H9 (cell line): ENCODE measurements at regions not wholly inside any gene's neighbourhood (a gene's known extent, or its start where the extent isn't known, plus 50 kb on each side); places are given as distances from the start of the nearest gene placed in this dataset.
"Not testable (repeated sequence)": the region's sequence is repeated elsewhere in the genome, so short reads cannot be mapped to it uniquely, and the experiment has no call there.

Experiments used
- DNase-seq: peaks from one replicate; pipeline ENCODE4 v3.0.0-alpha.2; 2017
- H2AFZ ChIP-seq: one replicate; pipeline ENCODE4 v1.6.1; 2013; ENCODE audit warnings: mild to moderate bottlenecking, low read length, control low read depth, moderate library complexity
- H2AK5ac ChIP-seq: 2 replicates; pipeline ENCODE4 v1.6.1; 2013; ENCODE audit warnings: low read length, control low read depth, mixed read lengths; ENCODE audit not compliant: insufficient read length
- H2BK120ac ChIP-seq: one replicate; pipeline ENCODE4 v1.6.1; 2013; ENCODE audit warnings: low read depth, mild to moderate bottlenecking, low read length, control low read depth, inconsistent platforms; ENCODE audit not compliant: poor library complexity, severe bottlenecking
- H2BK12ac ChIP-seq: 2 replicates; pipeline ENCODE4 v1.6.1; 2013; ENCODE audit warnings: low read length, control low read depth, mixed read lengths, low read depth; ENCODE audit not compliant: insufficient read length
- H2BK15ac ChIP-seq: 2 replicates; pipeline ENCODE4 v1.6.1; 2013; ENCODE audit warnings: low read depth, low read length, control low read depth
- H2BK20ac ChIP-seq: one replicate; pipeline ENCODE4 v1.6.1; 2013; ENCODE audit warnings: low read depth, mild to moderate bottlenecking, low read length, control low read depth, inconsistent platforms; ENCODE audit not compliant: poor library complexity, severe bottlenecking
- H2BK5ac ChIP-seq: 2 replicates; pipeline ENCODE4 v1.6.1; 2013; ENCODE audit warnings: low read length, control low read depth, mixed read lengths; ENCODE audit not compliant: insufficient read length
- H3K14ac ChIP-seq: 2 replicates; pipeline ENCODE4 v1.6.1; 2013; ENCODE audit warnings: low read length, control low read depth; ENCODE audit not compliant: insufficient read depth
- H3K18ac ChIP-seq: 2 replicates; pipeline ENCODE4 v1.6.1; 2013; ENCODE audit warnings: low read depth, mild to moderate bottlenecking, mixed read lengths, low read length, control low read depth; ENCODE audit not compliant: insufficient read length
- H3K23ac ChIP-seq: 2 replicates; pipeline ENCODE4 v1.6.1; 2013; ENCODE audit warnings: low read length, control low read depth, mixed read lengths, low read depth; ENCODE audit not compliant: insufficient read length
- H3K23me2 ChIP-seq: 2 replicates; pipeline ENCODE4 v1.6.1; 2013; ENCODE audit warnings: low read depth, mild to moderate bottlenecking, mixed read lengths, low read length, control low read depth; ENCODE audit not compliant: insufficient read length, poor library complexity, severe bottlenecking
- H3K27ac ChIP-seq: 2 replicates; pipeline ENCODE4 v1.5.1; 2013; ENCODE audit warnings: low read length, control low read depth, mixed read lengths, low read depth; ENCODE audit not compliant: insufficient read length
- H3K27me3 ChIP-seq: 2 replicates; pipeline ENCODE4 v1.6.1; 2013; ENCODE audit warnings: low read length, control low read depth, inconsistent platforms; ENCODE audit not compliant: insufficient read depth
- H3K4ac ChIP-seq: 2 replicates; pipeline ENCODE4 v1.6.1; 2013; ENCODE audit warnings: low read depth, mild to moderate bottlenecking, control low read depth, inconsistent platforms, low read length, moderate library complexity
- H3K4me1 ChIP-seq: 2 replicates; pipeline ENCODE4 v1.6.1; 2013; ENCODE audit warnings: low read length, control low read depth, inconsistent platforms; ENCODE audit not compliant: insufficient read depth
- H3K4me2 ChIP-seq: 2 replicates; pipeline ENCODE4 v1.6.1; 2013; ENCODE audit warnings: low read length, control low read depth, mixed read lengths; ENCODE audit not compliant: insufficient read length, insufficient read depth
- H3K56ac ChIP-seq: 2 replicates; pipeline ENCODE4 v1.6.1; 2013; ENCODE audit warnings: low read depth, mild to moderate bottlenecking, mixed read lengths, low read length, control low read depth; ENCODE audit not compliant: insufficient read length
- H3K79me1 ChIP-seq: 2 replicates; pipeline ENCODE4 v1.6.1; 2013; ENCODE audit warnings: low read depth, mild to moderate bottlenecking, moderate library complexity, low read length, control low read depth, inconsistent platforms; ENCODE audit not compliant: insufficient read depth, poor library complexity, severe bottlenecking
- H3K79me2 ChIP-seq: 2 replicates; pipeline ENCODE4 v1.6.1; 2013; ENCODE audit warnings: low read length, control low read depth, inconsistent platforms; ENCODE audit not compliant: insufficient read depth
- H3K9ac ChIP-seq: 2 replicates; pipeline ENCODE4 v1.6.1; 2013; ENCODE audit warnings: low read length, control low read depth, mixed read lengths; ENCODE audit not compliant: insufficient read length; ENCODE audit errors: extremely low read depth
- H3K9me3 ChIP-seq: one replicate; pipeline ENCODE4 v1.6.1; 2013; ENCODE audit warnings: low read depth, low read length, inconsistent platforms; ENCODE audit not compliant: control insufficient read depth
- H3T11ph ChIP-seq: one replicate; pipeline ENCODE4 v1.6.1; 2013; ENCODE audit warnings: mild to moderate bottlenecking, low read length, control low read depth, inconsistent platforms
- H4K20me1 ChIP-seq: one replicate; pipeline ENCODE4 v1.6.1; 2013; ENCODE audit not compliant: control insufficient read depth, insufficient read length, insufficient read depth
- H4K5ac ChIP-seq: 2 replicates; pipeline ENCODE4 v1.6.1; 2013; ENCODE audit warnings: low read depth, mild to moderate bottlenecking, mixed read lengths, low read length, control low read depth; ENCODE audit not compliant: insufficient read length
- H4K8ac ChIP-seq: replicated peaks from 2 replicates; pipeline ENCODE4 v1.6.1; 2013; ENCODE audit warnings: low read length, control low read depth, mixed read lengths, low read depth; ENCODE audit not compliant: insufficient read length
- H4K91ac ChIP-seq: 2 replicates; pipeline ENCODE4 v1.6.1; 2013; ENCODE audit warnings: low read depth, mild to moderate bottlenecking, moderate library complexity, mixed read lengths, low read length, control low read depth; ENCODE audit not compliant: insufficient read length
- H3K27ac Mint-ChIP-seq, 3 experiments: 2 replicates in 2 of 3; 3 replicates in 1 of 3; pipeline ENCODE4 v1.8.0; 2020 to 2021; ENCODE audit warnings: mixed read lengths in 3 of 3, mild to moderate bottlenecking in 1 of 3, moderate library complexity in 1 of 3
- H3K27me3 Mint-ChIP-seq: 2 replicates; pipeline ENCODE4 v1.8.0; 2021; ENCODE audit warnings: low read depth, mild to moderate bottlenecking, moderate library complexity, mixed read lengths
- H3K36me3 Mint-ChIP-seq, 3 experiments: 2 replicates in 2 of 3; 3 replicates in 1 of 3; pipeline ENCODE4 v1.8.0; 2020 to 2021; ENCODE audit warnings: low read depth in 3 of 3, mixed read lengths in 3 of 3; ENCODE audit not compliant: insufficient read depth in 1 of 3
- H3K4me1 Mint-ChIP-seq, 2 experiments: 2 replicates each; pipeline ENCODE4 v1.8.0; 2020; ENCODE audit warnings: mixed read lengths in 2 of 2
- H3K4me3 Mint-ChIP-seq, 2 experiments: 2 replicates in 1 of 2; 3 replicates in 1 of 2; pipeline ENCODE4 v1.8.0; 2020 to 2021; ENCODE audit warnings: mild to moderate bottlenecking in 2 of 2, mixed read lengths in 2 of 2, moderate library complexity in 1 of 2
- H3K9me3 Mint-ChIP-seq, 2 experiments: 2 replicates in 1 of 2; 3 replicates in 1 of 2; pipeline ENCODE4 v1.8.0; 2020; ENCODE audit warnings: mild to moderate bottlenecking in 2 of 2, mixed read lengths in 2 of 2, moderate library complexity in 1 of 2
- WGBS: extraction: QIAGEN DNeasy Blood & Tissue Kit; methylation state at CpG from one replicate; pipeline ENCODE4 v1.1.7; 2013; ENCODE audit warnings: missing lambda C conversion rate, low lambda C conversion rate, mixed read lengths; ENCODE audit not compliant: insufficient read length; ENCODE audit errors: extremely low coverage; 5-methylcytosine and 5-hydroxymethylcytosine counted together
- TF ChIP-seq, protein P1 (sequence below): fragments of 200-600 bp; sonication (generic); conservative IDR thresholded peaks from 3 replicates; pipeline ENCODE4 v1.8.0; 2021; ENCODE audit warnings: antibody characterized with exemption, mild to moderate bottlenecking

DNA sequence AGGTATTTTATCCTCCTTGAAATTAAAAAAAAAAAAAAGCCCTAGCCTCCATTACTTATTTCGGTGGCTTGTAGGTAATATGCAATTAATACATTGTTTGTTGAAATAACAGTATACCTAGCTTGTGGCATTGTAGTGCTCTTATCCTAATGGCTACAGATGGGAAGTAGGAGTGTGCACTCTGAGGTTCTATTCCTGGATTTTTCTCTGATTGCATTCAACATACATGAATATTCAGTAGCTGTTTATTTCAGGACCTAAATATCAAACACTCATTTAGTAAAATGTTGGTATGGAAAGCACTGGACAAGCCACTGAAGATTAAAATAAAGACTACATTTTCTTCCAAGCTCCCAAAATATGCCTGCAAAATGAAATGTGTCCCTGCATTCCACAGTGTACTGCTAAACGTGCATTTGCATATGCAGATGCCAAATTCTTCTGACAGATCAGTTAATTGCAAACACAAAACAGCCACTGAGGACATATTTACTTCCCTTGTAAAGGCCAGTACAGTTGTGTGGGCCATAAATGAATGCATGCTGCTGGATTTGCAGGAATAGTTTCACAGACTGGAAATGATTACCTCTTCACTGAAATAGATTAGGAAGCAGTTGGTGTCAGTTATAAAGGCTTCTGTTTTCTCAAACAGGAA, 826.1 kb downstream of the PRELID2 start:
- Histone ChIP-seq H3K14ac (no peak overlapping the region), H3T11ph (no peak overlapping the region), H4K20me1 (no peaks in the 10 kb centered on the region), H3K79me1 (no peaks in the 10 kb centered on the region), H3K27me3 (no peaks in the 10 kb centered on the region), H2BK5ac (no peak overlapping the region), H3K9me3 (no peaks in the 10 kb centered on the region), H3K4ac (no peak overlapping the region), H2BK20ac (no peak overlapping the region), H4K8ac (no peak overlapping the region), H3K56ac (no peak overlapping the region), H3K23ac (no peak overlapping the region), H3K79me2 (no peaks in the 10 kb centered on the region; the same call in 1 of the 2 replicates), H2AK5ac (no peak overlapping the region), H2AFZ (no peak overlapping the region), H2BK15ac (no peak overlapping the region), H3K4me2 (no peak overlapping the region), H4K91ac (no peak overlapping the region), H4K5ac (no peak overlapping the region), H3K27ac (no peak overlapping the region), H3K18ac (no peak overlapping the region), H3K9ac (no peak overlapping the region), H2BK12ac (no peak overlapping the region), H3K4me1 (peaks cover 4% of the 10 kb centered on the region; the same call in 1 of the 2 replicates), H3K23me2 (no peaks in the 10 kb centered on the region), H2BK120ac (no peak overlapping the region)
- Mint-ChIP-seq H3K4me1 (peaks cover 0 to 5% of the 10 kb centered on the region in 2 experiments; a peak in 2 of 4 replicates), H3K9me3 (no peaks in the 10 kb centered on the region), H3K27me3 (no peaks in the 10 kb centered on the region), H3K27ac (no peak overlapping the region), H3K36me3 (no peaks in the 10 kb centered on the region), H3K4me3 (no peak overlapping the region)
- TF ChIP-seq, protein P1, sequence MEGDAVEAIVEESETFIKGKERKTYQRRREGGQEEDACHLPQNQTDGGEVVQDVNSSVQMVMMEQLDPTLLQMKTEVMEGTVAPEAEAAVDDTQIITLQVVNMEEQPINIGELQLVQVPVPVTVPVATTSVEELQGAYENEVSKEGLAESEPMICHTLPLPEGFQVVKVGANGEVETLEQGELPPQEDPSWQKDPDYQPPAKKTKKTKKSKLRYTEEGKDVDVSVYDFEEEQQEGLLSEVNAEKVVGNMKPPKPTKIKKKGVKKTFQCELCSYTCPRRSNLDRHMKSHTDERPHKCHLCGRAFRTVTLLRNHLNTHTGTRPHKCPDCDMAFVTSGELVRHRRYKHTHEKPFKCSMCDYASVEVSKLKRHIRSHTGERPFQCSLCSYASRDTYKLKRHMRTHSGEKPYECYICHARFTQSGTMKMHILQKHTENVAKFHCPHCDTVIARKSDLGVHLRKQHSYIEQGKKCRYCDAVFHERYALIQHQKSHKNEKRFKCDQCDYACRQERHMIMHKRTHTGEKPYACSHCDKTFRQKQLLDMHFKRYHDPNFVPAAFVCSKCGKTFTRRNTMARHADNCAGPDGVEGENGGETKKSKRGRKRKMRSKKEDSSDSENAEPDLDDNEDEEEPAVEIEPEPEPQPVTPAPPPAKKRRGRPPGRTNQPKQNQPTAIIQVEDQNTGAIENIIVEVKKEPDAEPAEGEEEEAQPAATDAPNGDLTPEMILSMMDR: no peak
- no peak for DNase-seq
- no CpG with 5 or more reads among the region's 2 CpGs for WGBS

DNA sequence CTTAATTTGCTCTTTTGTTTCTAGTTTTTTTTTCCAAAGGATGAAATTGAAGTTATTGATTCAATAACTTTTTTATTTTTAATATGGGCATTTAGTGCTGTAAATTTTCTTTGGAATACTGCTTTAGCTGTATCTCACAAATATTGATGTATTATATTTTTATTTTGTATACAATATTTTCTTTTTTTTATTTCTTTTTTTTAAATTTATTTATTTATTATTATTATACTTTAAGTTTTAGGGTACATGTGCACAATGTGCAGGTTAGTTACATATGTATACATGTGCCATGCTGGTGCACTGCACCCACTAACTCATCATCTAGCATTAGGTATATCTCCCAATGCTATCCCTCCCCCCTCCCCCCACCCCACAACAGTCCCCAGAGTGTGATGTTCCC, 823.7 kb downstream of the KCTD16 start:
- not testable (repeated sequence) for H3K27ac Mint-ChIP-seq, H3T11ph ChIP-seq, H2BK5ac ChIP-seq, H3K4me2 ChIP-seq, H2BK15ac ChIP-seq, H3K27me3 Mint-ChIP-seq, H3K27ac ChIP-seq, H3K23ac ChIP-seq, H4K8ac ChIP-seq, H2BK20ac ChIP-seq, H3K9me3 Mint-ChIP-seq, H3K14ac ChIP-seq, H3K18ac ChIP-seq, H3K4me1 Mint-ChIP-seq, H3K23me2 ChIP-seq, H3K79me1 ChIP-seq, H2BK120ac ChIP-seq, H2AFZ ChIP-seq, H3K4me1 ChIP-seq, H3K4ac ChIP-seq, H4K5ac ChIP-seq, DNase-seq, H3K27me3 ChIP-seq, H3K9ac ChIP-seq, H4K20me1 ChIP-seq, H4K91ac ChIP-seq, H2AK5ac ChIP-seq, H3K79me2 ChIP-seq, H3K56ac ChIP-seq, H3K9me3 ChIP-seq, H3K4me3 Mint-ChIP-seq, H2BK12ac ChIP-seq, H3K36me3 Mint-ChIP-seq
